Right atrium auricular region (tissue), 2 donors: ENCODE measurements at regions not wholly inside any gene's neighbourhood (a gene's known extent, or its start where the extent isn't known, plus 50 kb on each side); places are given as distances from the start of the nearest gene placed in this dataset.
A peak's percentile ranks its signal among the peaks of the same experiment; 100 is the strongest.

ENCODE experiments used
- DNase-seq: peaks from one replicate; pipeline ENCODE4 v3.0.0-alpha.2; 2019; ENCODE audit warnings: low spot score
- H3K27ac ChIP-seq, 2 donors: fragments of 200-600 bp; sonication (generic); 1 replicate in 1 of 2; 2 replicates in 1 of 2; pipeline ENCODE4 v1.5.1; 2016 to 2019
- H3K27me3 ChIP-seq, 2 donors: fragments of 200-600 bp; sonication (generic); one replicate each; pipeline versions ENCODE4 v1.5.1 to v1.6.0; 2017 to 2019
- H3K36me3 ChIP-seq: fragments of 200-600 bp; sonication (generic); one replicate; pipeline ENCODE4 v1.5.1; 2016
- H3K4me1 ChIP-seq, 2 donors: fragments of 200-600 bp; sonication (generic); one replicate each; pipeline versions ENCODE4 v1.5.1 to v1.6.0; 2017 to 2019
- H3K4me3 ChIP-seq, 2 donors: fragments of 200-600 bp; sonication (generic); 1 replicate in 1 of 2; 2 replicates in 1 of 2; pipeline ENCODE4 v1.5.1; 2017 to 2019; ENCODE audit warnings: mild to moderate bottlenecking in 1 of 2, moderate library complexity in 1 of 2
- H3K9me3 ChIP-seq, 2 donors: fragments of 200-600 bp; sonication (generic); one replicate each; pipeline ENCODE4 v1.5.1; 2019
- TF ChIP-seq, protein P1 (sequence below), 2 donors: fragments of 200-600 bp; sonication (generic); IDR thresholded peaks; one replicate each; pipeline ENCODE4 v1.5.1; 2019; ENCODE audit warnings: antibody characterized with exemption in 2 of 2

DNA sequence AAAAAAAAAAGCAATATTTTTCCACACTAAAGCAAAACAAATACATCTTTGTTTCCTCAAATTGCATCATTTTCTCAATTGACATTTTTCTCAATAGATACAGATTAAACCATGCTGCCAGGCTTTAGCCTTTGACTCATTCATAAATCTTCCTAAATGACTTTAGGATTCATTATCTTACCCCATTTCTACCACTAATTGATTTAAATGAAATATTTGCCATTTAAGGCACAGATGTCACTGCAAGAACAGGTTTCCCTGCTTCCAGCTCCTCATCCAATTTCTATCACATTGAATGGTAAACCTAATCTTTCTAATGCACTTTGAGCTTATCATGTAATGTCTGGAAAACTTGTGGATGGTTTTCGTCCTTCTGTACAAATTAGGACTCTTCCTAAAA lies 298.7 kb downstream of the RPL10L start:
- no peak overlapping the region for H3K4me3 ChIP-seq
- H3K4me1 ChIP-seq = no peaks in the 10 kb centered on the region
- H3K27ac ChIP-seq = no peak overlapping the region
- no peaks in the 10 kb centered on the region for H3K9me3 ChIP-seq
- no peaks in the 10 kb centered on the region for H3K36me3 ChIP-seq
- DNase-seq = no peak
- TF ChIP-seq, protein P1, sequence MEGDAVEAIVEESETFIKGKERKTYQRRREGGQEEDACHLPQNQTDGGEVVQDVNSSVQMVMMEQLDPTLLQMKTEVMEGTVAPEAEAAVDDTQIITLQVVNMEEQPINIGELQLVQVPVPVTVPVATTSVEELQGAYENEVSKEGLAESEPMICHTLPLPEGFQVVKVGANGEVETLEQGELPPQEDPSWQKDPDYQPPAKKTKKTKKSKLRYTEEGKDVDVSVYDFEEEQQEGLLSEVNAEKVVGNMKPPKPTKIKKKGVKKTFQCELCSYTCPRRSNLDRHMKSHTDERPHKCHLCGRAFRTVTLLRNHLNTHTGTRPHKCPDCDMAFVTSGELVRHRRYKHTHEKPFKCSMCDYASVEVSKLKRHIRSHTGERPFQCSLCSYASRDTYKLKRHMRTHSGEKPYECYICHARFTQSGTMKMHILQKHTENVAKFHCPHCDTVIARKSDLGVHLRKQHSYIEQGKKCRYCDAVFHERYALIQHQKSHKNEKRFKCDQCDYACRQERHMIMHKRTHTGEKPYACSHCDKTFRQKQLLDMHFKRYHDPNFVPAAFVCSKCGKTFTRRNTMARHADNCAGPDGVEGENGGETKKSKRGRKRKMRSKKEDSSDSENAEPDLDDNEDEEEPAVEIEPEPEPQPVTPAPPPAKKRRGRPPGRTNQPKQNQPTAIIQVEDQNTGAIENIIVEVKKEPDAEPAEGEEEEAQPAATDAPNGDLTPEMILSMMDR (IDR thresholded peaks at IDR 0.05) = no peak
- H3K27me3 ChIP-seq = no peaks in the 10 kb centered on the region

DNA sequence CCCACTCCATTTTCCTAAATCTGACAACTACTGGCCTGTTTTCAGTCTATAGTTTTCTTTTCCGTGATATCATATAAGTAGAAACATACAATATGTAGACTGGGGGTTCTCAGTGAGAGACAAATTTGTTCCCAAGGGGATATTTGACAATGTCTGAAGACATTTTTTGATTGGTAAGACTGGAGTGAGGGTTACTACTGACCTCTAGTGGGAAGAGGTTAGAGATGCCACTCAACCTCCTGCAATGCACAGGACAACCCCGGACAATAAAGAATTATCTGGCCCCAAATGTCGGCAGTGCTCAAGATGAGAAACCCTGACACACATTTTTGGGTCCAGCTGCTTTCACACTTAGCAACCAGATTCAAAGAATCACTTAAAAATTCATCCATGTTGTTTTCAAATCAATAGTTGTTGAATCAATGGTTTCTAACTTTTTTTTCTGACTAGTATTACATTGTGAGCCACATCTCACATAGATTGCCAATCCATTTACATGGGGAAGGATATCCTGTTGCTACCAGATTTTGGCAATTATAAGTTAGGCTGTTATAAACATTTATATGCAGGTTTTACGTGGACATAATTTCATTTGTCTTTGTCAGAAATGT lies 307.1 kb downstream of the RPL10L start:
- Histone ChIP-seq H3K27ac (no peak overlapping the region), H3K27me3 (no peaks in the 10 kb centered on the region), H3K4me1 (no peaks in the 10 kb centered on the region), H3K4me3 (no peak overlapping the region), H3K9me3 (no peaks in the 10 kb centered on the region), H3K36me3 (no peaks in the 10 kb centered on the region)
- no peak for DNase-seq
- TF ChIP-seq, protein P1 (IDR thresholded peaks at IDR 0.05) = peak in 1 of 2 donors; percentile 31

DNA sequence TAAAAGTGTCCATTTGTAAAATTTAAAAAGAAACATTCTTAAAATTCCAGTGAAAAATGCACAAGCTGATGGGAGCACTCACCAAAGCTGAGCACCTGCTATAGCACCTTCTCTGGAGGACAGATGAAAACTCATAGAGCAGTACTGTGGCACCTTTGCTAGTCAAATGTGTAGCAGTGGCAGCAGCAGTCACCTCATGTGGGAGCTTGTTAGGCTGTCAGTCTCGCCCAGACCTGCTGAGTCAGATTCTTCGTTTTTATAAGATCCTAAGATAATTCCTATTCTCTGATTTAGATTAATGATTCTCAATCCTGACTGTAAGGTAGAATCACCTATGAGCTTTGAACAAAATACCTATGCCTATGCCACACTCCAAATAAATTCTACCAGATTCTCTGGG lies 325.8 kb downstream of the RPL10L start:
- Histone ChIP-seq H3K4me1 (no peaks in the 10 kb centered on the region), H3K9me3 (no peaks in the 10 kb centered on the region), H3K36me3 (no peaks in the 10 kb centered on the region), H3K27ac (no peak overlapping the region), H3K27me3 (no peaks in the 10 kb centered on the region), H3K4me3 (no peak overlapping the region)
- no peak for DNase-seq
- TF ChIP-seq, protein P1 (IDR thresholded peaks at IDR 0.05) = no peak

DNA sequence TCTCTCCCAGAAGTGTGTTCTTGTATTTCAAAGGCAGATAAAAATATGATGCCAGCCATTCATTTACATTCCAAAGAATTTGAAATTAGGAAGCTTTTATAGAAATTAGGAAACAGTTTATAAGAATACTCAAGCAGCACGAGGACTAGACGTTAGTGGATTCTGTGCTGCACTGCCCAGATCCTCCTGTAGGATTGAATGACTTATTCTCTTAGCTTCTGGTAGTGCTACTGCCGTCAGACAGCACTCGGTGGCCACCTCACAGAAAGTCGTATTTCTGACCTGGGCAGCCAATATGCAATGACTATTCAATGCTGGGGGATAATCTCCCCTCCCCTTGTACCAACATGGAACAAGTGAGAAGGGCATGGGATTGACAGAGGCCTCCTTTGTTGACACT lies 326.4 kb downstream of the RPL10L start:
- Histone ChIP-seq H3K4me3 (no peak overlapping the region), H3K27ac (no peak overlapping the region), H3K27me3 (no peaks in the 10 kb centered on the region), H3K9me3 (no peaks in the 10 kb centered on the region), H3K36me3 (no peaks in the 10 kb centered on the region), H3K4me1 (no peaks in the 10 kb centered on the region)
- DNase-seq = no peak
- TF ChIP-seq, protein P1 (IDR thresholded peaks at IDR 0.05) = no peak

- Histone ChIP-seq H3K4me1 (no peaks in the 10 kb centered on the region), H3K9me3 (no peaks in the 10 kb centered on the region), H3K36me3 (no peaks in the 10 kb centered on the region), H3K4me3 (no peak overlapping the region), H3K27ac (no peak overlapping the region), H3K27me3 (no peaks in the 10 kb centered on the region)
- TF ChIP-seq, protein P1 (IDR thresholded peaks at IDR 0.05) = no peak
- DNase-seq = no peak
Measured at GRCh38 chr14:46323404-46323762, 328.2 kb downstream of the RPL10L start.

DNA sequence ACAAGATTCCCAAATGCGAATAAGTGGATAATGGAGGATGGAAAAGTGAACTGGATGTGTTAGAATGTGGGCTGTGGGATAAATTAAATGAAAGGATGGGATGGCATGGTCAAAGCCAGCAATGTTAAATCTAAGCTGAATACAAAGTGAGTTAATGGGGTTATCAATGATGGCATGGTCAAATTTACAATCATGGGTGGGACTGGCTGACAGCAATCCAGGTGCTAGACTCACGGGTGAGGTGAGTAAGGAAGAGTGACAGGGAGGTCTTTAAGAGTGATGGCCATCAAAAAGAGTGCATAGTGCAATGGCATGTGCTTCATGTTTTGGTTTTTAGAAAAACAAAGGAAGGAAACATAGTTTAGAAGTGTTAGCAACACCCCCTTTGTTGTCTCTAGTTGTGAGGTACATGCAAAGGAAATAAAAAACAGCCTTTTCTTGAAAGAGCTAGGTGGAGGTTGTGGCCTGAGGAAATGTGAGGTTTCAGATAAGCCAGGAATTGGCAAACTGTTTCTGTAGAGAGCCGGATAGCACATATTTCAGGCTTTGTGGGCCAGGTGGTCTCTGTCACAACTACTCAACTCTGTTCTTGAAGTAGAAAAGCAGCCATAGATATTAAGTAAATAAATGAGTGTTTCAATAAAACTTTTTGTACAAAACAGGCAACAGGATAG lies 328.7 kb downstream of the RPL10L start:
- DNase-seq = no peak
- Histone ChIP-seq H3K27ac (no peak overlapping the region), H3K4me3 (no peak overlapping the region), H3K27me3 (no peaks in the 10 kb centered on the region), H3K36me3 (no peaks in the 10 kb centered on the region), H3K4me1 (no peaks in the 10 kb centered on the region), H3K9me3 (no peaks in the 10 kb centered on the region)
- TF ChIP-seq, protein P1 (IDR thresholded peaks at IDR 0.05) = no peak
